G401 (cell line): ENCODE measurements at regions not wholly inside any gene's neighbourhood (a gene's known extent, or its start where the extent isn't known, plus 50 kb on each side); places are given as distances from the start of the nearest gene placed in this dataset.

ENCODE experiments used
- DNase-seq: peaks from one replicate; pipeline ENCODE4 v3.0.0-alpha.2; 2015; ENCODE audit warnings: low spot score
- in situ Hi-C: cut with HindIII; loops from 2 replicates; pipeline ENCODE4 v1.10.0; 2016; ENCODE audit warnings: low sequenced_read_pairs, mixed read lengths

DNA sequence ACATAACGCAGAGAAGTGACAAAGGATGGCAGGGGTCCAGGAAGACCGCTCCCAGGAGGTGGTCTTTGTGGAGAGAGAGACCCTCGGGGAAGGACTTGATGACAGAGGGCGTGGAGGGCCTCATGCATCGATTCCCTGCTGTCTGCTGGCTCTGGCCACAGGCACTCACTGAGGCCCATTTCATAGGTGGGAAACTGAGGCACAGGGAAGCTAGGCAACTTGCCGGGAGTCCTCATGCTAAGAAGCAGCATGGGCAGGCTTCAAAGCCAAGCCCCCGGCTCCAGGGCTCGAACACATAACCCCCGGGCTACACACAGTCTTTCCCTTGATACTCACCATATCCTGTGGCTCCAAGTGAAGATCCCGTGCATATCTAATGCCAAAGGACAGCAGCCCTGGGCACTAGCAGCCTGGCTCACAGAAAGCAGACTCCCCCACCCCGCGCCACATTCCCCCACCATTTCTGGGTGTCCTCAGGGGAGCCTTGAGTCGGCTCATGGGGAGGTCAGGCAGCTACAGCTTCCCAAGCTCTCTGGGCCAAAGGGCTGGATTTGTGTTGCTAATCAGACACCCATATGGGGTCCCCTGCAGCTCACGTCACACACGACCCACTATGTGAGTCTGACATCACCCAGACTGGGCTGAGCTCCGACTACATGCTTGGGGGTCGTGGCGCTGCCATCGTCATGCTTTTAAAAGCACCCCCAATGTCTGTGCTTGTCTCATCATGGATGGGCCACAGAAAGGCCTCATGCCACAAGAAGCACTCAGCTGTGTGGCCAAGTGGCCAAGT is 130.9 kb upstream of the PMEPA1 start:
- in situ Hi-C loops, result no loop called here
- no peak for DNase-seq

DNA sequence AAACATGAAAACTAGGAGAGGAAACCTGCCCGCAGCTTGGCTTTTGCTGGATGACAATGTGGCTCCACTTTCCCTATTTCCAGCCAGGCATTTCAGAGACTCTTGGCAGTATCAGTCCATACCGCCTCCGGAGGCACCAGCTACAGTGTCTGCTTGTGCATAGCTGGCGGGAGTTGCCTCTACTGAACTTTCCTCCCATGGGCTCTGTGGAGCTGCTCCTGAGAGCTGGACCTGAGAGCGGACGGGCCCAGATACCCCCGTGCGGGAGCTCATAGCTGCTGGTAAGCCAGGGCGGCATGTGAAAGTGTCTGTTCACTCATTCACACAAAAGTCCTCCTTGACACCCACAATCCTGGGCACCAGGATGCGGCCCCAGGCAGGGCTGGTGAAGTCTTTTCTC is 130.3 kb upstream of the PMEPA1 start:
- in situ Hi-C loops, result no loop called here
- no peak for DNase-seq

DNA sequence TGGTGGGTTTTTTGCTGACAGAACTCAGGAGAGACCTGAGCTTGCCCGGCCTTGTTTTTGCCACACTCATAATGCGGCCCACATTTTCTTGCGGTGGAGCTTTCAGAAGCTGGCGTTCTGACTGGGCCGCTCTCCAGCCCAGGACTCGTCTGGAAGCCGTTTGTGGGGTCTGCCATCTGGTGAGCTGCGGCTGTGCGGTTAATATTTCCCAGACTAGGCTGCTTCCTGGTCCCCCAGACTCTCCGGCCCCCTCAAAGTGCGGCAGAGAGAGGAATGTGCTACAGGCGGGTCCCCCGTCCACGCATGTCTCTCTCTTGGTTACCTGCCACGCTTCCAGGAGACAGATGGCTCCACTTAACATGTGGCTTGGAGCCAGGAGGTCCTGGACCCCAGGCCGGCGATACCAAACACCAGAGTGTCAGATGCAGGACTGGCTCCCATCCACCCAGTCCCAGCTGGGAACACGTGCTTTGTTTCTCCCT is 128.9 kb upstream of the PMEPA1 start:
- DNase-seq, result no peak
- in situ Hi-C loops, result no loop called here

DNA sequence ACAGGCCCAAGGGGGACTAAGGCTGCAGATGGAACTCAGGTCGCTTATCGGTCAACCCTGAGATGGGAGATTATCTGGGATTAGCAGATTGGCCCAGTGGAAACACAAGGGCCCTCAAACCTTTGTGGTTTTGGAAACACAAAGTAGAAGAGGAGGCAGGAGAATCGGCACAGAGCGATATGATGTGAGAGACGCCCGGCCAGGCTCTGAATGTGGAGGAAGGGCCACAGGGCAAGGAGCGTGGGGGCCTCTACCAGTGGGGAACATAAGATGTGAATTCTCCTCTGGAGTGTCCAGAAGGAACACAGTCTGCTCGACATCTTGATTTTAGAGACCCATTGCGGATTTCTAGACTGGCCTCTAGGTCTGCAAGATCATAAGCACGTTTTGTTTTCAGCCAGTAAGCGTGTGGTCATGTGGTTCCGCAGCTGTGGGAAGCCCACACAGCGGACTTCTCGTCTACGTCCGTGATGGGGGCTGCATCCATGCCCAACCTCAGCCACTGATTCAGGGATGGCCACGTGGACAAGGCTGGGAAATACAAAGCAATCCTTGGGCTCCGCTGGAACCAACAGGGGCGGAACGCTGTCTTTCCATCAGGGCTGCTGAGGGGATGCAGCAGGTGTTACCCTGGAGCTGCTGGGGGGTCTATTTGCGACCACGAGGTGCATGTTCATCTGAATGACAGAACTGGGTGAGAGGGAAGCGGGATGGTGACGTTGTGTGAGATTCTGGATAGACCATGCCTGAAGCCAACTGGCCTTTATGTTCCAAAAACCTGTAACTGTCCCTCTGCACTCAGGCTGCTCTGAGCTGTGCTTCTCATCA is 127.6 kb upstream of the PMEPA1 start:
- no peak for DNase-seq
- in situ Hi-C loops, result no loop called here

DNA sequence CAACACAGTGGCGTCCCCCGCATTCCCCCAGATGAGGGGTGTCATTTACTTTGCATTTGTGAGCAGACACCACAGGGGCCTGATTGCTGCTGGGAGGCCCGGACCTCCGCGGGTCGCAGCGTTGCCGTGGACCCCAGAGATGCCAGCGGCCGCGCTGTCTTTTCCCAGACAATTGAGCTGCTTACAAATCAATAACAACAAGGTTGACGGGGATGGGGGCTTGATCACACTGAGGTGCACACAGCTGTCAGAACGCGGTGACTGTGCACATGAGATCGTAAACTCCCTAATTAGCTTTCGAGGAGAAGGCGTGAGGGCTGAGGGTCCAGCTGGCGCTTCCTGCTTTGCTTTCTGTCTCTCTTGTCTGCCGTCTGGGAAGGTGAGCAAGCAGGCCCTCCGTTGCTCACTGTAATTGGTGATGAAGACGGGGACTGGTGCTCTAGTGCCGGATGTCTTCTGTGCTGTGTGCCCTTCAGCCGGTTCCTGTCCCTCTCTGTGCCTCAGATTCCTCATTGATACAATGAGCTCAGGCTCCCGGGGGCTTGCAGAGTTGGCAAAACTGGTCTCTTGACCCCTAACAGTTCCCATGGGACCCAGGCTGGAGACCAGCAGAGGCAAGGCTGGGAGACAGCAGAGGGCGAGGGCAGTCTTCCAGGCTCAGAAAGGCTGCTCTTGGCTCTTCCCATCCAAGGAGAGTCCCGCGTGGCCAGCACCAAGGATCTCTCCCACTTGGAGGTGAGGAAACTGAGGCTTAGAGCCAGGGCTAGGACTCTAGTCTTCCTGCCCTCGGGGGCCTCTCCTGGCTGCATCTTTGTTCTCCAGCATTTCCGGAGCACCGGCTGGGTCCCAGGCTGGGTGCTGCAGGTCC is 126.0 kb upstream of the PMEPA1 start:
- in situ Hi-C loops, result no loop called here
- no peak for DNase-seq

DNA sequence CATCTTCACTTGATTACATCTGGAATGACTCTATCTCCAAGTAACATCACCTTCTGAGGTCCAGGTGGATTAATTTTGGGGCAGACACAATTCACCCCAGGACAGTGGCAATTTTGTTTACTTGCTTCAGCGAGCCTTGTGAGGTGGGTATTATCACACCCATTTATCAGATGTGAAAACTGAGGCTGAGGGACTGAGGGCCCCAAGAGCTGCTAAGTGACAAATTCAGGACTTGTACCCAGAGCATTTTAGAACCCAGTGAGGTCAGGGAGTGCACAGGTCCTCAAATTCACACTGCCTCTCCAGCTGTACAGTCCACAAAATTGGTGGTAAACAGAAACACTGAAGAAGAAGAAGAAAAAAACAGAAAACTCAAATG is 125.2 kb upstream of the PMEPA1 start:
- in situ Hi-C loops, result no loop called here
- DNase-seq, result no peak

DNA sequence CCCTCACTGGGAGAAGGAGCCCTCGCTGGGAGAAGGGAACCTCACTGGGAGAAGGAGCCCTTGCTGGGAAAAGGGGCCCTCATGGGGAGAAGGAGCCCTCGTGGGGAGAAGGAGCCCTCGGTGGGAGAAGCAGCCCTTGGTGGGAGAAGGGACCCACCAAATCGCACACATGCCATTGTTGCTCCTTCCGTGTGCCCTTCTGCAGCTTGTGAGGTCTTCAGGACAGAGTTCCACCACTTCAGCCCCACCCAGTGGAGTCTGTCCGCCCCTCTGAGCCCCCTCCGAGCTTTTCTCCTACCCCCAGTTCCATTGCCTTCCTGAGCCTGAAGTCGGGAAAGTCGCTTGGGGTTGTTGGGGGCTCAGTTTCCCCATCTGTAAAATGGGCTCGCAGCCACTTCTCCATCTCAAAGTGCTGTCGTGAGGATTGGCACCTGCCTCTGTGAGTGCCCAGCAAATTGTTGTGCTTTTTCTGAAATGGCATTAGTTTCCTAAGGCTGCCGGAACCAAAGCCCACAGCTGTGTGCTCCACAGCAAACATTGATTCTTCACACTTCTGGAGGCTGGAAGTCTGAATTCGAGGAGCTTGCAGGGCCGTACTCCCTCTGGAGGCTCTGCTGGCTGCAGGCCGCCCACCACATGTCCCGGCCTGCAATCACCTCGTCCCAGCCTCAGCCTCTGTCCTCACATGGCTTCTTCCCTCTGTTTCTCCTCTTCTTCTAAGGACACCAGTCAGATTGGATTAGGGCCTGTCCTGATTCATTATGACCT is 124.7 kb upstream of the PMEPA1 start:
- no peak for DNase-seq
- in situ Hi-C loops, result no loop called here

DNA sequence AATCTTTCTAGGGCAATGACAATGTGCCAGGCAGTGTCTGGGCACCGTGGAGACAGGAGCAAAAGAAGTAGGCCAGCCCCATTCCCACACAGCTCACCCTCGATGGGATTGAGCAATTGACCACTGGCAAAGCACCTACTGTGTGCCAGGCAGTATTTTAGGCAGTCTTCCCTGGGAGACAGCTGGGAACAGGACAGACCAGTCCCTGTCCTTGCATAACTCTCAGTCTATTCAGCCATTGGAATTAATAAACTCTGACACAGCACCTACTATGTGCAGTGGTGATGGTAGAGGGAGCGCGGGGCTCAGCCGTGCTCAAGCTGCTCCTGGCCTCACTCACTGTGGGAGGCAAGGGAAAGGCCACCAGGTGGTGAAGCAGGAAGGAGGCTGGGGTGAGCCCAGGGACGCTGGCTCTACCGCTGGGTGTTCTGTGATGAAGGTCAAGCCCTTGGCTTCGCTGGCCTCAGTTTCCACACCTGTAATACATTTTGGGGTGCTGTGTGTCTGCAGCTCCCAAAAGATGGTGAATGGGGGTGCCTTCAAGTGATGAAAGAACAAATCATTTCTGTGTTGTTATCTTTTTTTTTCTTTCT is 122.3 kb upstream of the PMEPA1 start:
- DNase-seq, result no peak
- in situ Hi-C loops, result no loop called here

DNA sequence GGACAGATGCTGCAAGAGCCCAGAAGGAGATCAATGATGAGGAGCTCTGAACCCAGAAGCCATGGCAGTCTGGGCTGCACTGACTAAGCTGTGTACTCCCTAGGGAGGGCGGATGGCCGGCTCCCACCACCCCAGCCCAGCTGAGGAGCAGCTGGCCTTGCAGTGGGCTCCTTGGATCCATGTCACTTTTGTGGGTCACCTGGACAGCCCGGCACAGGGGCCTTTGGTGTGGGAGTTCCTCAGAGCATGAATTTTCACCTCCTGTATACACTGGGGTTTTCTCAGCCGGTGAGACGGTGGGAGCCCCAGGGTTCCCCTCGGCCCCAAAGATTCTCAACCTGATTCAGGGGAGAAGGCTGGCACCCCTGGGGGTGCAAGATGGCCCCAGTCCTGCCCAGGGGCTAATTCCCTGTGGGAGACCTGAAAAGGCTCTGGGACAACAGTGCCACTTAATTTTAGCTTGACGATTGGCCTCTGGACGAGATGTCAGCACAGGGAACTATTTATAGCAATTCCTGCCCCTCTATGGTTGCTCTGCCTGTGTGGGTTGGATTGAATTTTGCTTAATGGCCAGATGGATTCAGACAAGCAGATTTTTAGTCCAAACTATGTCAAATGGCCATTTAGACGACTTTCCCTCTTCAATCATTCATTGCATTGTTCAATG is 121.6 kb upstream of the PMEPA1 start:
- in situ Hi-C loops, result no loop called here
- no peak for DNase-seq

DNA sequence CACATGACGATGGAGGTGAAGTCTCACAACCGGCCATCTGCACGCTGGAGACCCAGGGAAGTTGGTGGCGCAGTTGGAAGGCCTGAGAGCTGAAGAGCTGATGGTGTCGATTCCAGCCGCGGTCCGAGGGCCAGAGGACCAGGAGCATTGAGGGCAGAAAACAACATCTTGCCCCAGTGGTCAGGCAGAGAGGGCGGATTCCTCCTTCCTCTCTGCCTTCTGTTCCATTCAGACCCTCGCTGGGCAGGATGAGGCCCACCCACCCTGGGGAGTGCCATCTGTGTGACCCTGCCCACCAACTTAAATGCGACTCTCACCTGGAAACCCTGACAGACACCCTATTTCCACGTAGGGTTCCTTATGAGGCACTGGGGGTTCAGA is 120.7 kb upstream of the PMEPA1 start:
- in situ Hi-C loops, result no loop called here
- DNase-seq, result no peak

DNA sequence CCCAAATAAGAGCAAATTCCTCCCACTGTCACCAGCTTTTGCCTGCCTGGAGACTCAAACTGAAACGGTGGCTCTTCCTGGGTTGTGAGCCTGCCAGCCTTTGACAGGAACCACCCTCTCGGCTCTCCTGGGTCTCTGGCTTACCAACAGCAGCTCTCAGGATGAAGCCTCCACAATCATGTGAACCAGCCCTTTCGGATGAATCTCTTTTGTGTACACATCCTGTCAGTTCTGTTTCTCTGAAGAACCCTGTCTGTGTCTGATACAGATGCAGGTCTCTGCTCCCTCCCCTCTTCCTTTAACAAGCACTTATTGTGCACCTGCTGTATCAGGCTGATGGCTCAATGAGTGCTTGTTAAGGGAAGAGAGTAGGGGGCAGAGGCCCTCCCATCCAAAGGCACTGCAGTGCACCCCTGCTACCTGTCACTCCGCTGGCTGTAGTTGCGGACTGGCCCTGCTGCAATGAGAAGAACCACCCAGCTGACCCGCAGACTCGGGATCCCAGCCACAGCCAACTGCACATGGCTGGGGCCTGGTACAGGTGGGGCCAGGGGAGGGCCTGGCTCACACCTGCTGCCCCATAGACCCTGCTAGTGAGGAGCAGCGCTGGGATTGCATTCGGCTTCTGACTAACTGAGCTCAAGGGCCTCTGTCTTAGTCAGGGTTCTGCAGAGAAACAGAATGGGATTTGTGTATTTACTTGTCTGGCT is 120.1 kb upstream of the PMEPA1 start:
- in situ Hi-C loops, result no loop called here
- no peak for DNase-seq

DNA sequence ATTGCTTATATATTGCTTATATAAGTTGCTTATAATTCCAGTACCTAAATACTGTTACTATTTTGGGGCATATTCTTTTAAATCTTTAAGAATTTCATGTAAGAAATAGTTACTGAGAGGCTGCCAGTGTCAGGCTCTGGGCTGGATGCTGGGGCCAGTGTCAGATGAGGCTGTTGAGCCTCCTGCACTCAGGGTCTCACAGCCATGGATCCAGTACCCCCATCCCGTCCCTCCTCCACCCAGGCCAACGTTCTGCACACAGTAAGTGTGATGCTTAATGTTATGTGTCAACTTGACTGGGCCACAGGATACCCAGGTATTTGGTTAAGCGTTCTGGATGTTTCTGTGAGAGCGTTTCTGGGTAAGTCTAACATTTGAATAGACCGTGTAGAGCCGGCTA is 119.5 kb upstream of the PMEPA1 start:
- in situ Hi-C loops, result no loop called here
- DNase-seq, result no peak

DNA sequence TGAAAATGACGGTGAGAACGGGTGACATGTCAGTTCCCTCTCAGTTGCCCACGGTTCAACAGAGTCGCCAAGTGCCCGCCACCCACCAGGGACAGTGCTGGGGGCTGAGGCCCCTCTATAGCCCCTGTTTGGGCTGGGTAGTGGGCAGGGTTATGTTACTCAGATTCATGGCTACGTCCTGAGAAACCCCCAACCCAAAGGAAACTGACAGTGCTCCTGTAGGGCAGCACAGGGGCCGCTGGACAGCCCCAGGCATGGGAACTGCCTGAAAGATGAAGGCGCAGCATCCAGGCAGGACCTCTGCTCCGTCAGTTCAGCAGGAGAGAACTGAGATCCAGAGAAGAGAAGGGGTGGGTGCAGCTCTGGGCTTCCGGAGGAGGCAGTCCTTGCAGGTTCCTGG is 118.9 kb upstream of the PMEPA1 start:
- DNase-seq, result no peak
- in situ Hi-C loops, result no loop called here

DNA sequence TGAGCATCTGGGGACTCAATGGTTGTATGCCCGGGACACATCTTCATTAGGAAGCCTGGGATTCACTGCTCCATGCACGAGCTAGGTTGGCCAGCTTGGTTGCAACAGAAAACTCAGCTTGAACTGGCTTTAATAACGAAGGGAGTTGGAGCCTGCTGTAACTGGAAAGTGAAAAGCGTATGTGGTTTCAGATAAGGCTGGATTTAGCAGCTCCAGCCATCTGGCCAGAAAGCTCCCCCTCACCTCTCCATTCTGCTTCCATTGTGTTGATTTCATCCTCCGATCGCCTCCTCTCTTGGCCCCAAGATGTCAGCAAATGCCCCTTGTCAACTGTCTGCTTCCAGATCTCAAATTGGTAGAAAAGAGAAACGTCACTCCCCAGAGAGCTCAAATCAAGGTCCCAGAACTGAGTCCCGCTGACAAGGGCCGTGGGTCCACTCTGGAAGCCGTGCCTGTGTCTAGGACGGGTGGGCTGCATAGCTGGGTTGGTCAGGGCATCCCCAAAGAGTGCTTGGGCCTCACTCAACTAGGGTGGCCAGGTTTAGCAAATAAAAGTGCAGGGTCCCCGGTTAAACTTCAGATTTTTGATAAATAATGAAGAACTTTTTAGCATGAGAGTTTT is 117.0 kb upstream of the PMEPA1 start:
- in situ Hi-C loops, result no loop called here
- DNase-seq, result no peak

DNA sequence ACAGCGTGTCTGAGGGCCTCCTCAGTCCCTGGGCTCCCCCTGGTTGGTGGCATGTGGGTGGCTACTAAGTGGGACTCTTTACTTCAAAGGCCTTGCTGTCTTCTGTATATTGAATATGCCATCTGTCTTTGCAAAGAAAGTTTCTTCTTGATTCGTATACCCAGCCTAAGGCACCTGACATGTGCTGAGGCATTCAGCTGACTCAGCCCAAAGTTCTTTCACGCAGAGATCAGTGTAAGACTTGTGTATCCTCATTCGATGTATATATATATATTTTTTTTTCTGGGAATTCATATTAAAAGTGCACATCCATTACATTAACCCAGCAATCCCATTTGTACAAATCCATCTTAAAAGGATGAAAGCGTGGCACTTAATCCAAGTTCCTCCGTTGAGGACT is 115.1 kb upstream of the PMEPA1 start:
- in situ Hi-C loops, result no loop called here

DNA sequence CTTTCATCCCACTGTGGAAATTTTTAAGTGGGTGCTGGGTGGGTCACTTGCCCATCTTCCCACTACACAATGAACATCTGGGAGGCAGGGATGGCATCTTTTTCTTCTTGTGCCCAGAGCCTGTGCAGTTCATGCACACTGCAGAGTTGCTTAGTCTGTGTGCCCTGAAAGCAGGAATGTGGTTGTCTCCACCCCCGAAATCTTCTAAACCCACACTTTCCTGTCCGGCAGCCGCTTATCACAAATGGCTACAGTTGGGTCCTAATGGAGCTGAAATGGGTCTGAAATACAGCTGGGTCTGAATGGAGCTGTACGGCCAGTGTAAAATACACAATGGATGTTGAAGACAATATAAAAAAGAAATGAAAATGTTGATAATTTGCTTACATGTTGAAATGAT is 112.1 kb upstream of the PMEPA1 start:
- in situ Hi-C loops, result no loop called here
- DNase-seq, result no peak

More for the DNA sequence above, 115.1 kb upstream of the PMEPA1 start:
- DNase-seq, result no peak

DNA sequence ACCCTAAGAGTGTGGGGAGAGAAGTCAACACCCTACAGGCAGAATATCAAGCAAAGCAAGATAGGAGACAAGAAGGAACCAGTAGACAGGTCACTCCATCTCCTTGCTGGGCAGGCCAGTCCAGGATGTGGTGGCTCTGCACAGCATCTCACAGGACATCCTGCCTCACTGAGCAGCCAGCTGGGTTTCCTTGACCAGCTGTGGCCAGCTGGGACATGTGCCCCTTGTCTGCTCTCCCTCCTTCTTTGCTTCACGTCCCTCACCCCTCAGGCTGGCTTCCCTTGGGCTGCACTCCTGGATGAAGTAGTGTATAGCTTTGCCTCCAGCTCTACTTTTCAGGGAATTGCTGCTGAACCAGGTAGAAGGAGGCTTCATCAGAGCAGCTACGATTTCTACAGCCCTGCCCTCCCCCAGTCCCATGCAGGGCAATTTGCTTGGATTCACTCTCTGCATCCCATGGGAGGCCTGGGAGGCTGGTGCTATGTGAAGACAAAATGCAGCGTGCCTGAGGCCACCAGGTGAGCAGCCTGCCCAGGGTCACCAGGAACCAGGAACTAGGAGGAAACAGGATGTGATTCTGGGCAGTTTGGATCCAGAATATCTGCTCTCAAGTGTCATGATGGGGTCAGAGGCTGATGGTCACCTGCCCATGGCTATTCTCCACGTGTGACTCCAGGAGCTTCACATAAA is 110.0 kb upstream of the PMEPA1 start:
- DNase-seq, result no peak
- in situ Hi-C loops, result no loop called here
